Left hindlimb (tissue), 1 donor: ENCODE measurements at regions not wholly inside any gene's neighbourhood (a gene's known extent, or its start where the extent isn't known, plus 50 kb on each side); places are given as distances from the start of the nearest gene placed in this dataset.
"Not testable (repeated sequence)": the region's sequence is repeated elsewhere in the genome, so short reads cannot be mapped to it uniquely, and the experiment has no call there.

Source experiments
- DNase-seq: peaks from one replicate; pipeline ENCODE4 v3.0.0-alpha.2; 2018

GRCh38 chr1:222229672-222230312 lies 318.1 kb downstream of the HHIPL2 start:
- no peak for DNase-seq

DNA sequence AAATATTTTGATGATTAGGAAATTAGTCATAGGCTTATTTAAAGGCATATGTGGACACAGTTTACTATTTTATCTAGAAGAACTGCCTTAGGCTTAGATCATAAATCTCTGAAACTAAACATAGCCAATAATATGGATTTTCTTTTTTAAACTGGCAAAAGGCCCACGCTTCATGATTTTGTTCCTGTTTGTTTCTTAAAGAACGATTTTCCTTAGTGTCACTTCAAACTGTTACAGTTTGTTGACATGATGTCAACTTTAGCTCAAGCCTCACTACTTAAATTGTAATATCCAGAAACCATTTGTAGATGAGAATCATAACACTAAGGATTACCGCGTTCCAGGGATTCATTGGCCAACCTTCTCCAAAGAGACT lies 322.6 kb downstream of the HHIPL2 start:
- DNase-seq, result no peak

DNA sequence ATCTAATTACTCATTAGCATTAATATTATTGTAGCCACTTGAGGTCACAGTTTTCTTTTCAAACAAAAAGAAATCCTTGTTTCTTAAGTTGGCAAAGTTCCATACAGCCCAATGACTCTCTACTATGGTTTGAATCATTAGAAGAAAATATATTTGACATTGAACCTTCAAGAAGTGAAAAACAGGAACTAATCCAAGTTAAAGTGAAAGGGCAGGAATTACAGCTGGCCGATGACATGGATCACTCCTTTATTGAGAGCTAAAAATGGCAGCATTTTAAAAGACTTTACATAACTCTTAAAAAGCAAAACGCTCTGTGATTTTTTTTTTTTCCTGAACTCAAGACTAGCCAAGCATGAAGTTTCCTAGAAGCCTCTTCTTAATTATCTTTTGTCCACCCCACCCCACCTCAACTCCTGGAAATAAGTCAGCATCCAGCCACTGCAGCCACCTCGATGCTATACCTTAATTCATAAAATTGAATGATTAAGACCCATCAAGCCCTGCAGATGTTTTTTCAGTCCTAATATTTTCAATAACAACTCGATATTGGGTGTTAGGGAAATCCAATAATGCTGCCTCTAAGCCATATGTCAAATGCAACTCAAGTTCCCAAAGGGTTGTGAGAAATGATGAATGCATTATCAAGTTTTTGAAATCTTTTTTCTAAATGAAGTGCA lies 323.1 kb downstream of the HHIPL2 start:
- no peak for DNase-seq

- no peak for DNase-seq
Measured at GRCh38 chr1:222224156-222224555, 323.7 kb downstream of the HHIPL2 start.

GRCh38 chr1:222223010-222223409 lies 324.9 kb downstream of the HHIPL2 start:
- no peak for DNase-seq

- DNase-seq, result no peak
Measured at GRCh38 chr1:222216255-222216754, 331.6 kb downstream of the HHIPL2 start.

DNA sequence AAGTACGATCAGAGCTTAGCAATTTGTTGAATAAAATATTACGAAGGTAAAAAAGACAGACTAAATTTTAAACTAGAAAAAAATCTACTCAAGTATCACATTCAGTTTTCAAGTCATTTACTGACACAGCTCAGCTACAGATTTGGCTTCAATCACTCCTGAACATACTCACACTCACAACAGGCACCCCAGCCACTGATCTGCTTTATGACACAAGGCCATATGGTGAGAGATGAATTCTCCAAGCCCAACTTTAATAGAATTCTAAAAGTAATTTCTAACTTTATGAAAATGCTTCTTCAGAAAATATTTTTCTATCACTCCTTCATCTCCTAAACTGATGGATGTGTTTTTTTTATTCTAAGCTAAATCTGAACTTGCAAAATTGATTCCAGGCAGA lies 337.1 kb downstream of the HHIPL2 start:
- no peak for DNase-seq

DNA sequence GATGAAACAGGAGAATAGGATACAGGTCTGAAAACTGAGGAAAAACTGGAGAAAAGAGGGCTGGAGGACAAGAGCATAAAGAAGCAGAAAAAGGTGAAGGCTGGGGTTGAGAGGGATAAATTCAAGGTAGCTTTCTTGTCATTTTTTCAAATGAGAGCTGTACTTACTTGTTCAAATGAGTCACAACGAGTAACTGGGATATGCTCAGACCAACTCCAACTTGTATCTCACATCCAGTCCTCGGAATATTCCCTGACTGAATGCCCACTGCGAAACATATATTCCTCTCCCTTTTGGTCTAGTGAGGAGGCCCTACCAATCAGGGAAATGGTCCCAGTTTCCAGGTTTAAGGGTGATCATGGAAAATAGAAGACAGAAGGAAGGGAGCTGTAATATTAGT lies 343.4 kb downstream of the HHIPL2 start:
- no peak for DNase-seq

DNA sequence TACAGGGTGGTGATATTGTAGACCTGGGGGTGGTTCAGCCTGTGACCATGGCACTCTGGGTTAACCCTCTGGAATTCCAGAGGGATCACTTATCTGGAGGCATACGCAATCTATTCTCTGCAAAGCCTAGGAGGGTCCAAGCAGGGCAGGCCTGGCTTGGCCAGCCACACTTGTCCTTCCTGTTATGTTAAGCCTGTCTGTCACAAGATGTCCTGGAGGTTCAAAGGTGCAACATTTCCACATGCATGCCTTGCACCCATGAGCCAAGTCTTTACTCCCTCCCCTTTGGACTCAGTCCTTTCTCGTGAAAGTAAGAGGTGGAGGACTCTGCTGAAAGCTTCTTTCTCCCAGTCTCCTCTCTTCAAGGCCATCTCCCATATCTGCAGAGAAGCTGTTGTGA lies 345.1 kb downstream of the HHIPL2 start:
- no peak for DNase-seq

- DNase-seq, result no peak
Measured at GRCh38 chr1:222196736-222197135, 351.2 kb downstream of the HHIPL2 start.

GRCh38 chr1:222196288-222196687 lies 351.6 kb downstream of the HHIPL2 start:
- no peak for DNase-seq

DNA sequence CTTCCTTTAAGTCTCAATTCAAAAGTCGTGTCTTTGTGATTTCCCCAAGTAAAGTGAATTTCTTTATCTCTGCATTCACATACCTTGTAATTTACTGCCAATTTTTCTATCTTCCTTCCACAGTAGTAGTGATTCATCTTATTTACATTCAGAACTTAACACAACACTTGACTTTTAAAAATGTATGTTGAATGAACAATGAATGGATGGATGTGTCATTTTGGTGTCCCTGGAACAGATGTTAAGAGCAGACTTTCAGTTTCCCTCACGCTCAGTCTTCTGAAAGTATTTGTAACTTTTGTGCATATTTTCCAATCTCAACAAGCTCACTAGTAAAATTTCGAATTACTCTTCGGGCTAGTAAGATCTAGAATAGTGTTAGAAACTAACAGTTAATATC lies 352.0 kb downstream of the HHIPL2 start:
- DNase-seq, result no peak

GRCh38 chr1:222189218-222189617 lies 358.7 kb downstream of the HHIPL2 start:
- DNase-seq, result no peak

- DNase-seq, result no peak
Measured at GRCh38 chr1:222187566-222188332, 360.2 kb downstream of the HHIPL2 start.

DNA sequence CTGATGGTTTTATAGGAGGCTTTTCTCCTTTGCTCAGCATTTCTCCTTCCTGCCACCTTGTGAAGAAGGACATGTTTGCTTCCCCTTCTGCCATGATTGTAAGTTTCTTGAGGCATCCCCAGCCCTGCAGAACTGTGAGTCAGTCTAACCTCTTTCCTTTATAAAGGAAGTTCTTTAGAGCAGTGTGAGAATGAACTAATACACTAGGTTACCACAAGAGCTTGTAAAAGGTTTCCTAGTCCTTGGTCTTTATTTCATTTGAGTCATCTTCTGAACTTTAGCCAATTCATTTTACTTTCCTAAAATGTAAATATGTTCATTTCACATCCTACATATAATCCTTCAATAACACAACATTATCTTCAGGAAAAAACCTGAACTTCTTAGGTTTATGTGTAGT lies 365.3 kb downstream of the HHIPL2 start:
- DNase-seq, result no peak

GRCh38 chr1:222181191-222181590 lies 366.7 kb downstream of the HHIPL2 start:
- DNase-seq, result no peak

- DNase-seq, result not testable (repeated sequence)
Measured at GRCh38 chr1:222177496-222177895, 370.4 kb downstream of the HHIPL2 start.

DNA sequence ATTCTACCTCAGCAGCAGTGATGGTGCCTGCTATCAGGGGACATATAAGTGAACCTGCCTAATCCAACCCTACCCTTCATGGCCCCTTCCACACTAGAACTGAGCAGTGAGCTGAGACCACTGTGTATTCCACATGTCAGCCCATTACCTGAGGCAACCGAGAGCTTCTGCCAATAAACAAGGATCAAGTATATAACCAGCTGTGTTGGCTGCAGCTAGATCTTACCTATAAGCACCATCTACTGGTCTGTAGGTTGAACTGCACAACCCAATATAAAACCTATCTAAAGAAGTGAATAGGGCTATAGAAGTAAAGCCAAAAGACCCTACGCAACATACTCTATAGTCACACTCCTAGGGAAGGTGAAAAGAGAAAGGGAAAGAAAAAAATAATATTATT lies 376.9 kb downstream of the HHIPL2 start:
- no peak for DNase-seq

- DNase-seq, result no peak
Measured at GRCh38 chr1:222168621-222169020, 379.3 kb downstream of the HHIPL2 start.

- no peak for DNase-seq
Measured at GRCh38 chr1:222167896-222168295, 380.0 kb downstream of the HHIPL2 start.

GRCh38 chr1:222167111-222167510 lies 380.8 kb downstream of the HHIPL2 start:
- no peak for DNase-seq

GRCh38 chr1:222165629-222166028 lies 382.3 kb downstream of the HHIPL2 start:
- DNase-seq, result peak; percentile 36

- no peak for DNase-seq
Measured at GRCh38 chr1:222163895-222164294, 384.0 kb downstream of the HHIPL2 start.

DNA sequence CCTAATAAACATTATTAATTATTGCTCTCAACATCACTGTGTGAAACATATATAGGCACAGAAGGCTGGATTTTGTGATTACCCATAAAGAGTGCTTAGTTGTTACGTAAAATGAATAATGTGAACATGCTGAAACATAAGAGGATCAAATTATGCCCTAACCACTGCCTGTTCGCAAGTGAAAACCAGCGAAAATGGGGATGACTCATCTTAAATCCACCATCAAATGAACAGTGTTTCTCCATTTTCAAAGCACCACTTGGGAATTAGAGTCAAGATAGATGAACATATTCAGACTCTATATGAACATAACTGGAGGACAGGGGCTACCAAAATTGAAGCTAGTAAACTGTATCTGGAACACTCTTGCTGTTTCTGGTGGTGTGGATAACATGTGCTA lies 386.2 kb downstream of the HHIPL2 start:
- no peak for DNase-seq
